ENCODE measurements at regions not wholly inside any gene's neighbourhood (a gene's known extent, or its start where the extent isn't known, plus 50 kb on each side); places are given as distances from the start of the nearest gene placed in this dataset.
A peak's percentile ranks its signal among the peaks of the same experiment; 100 is the strongest.

DNA sequence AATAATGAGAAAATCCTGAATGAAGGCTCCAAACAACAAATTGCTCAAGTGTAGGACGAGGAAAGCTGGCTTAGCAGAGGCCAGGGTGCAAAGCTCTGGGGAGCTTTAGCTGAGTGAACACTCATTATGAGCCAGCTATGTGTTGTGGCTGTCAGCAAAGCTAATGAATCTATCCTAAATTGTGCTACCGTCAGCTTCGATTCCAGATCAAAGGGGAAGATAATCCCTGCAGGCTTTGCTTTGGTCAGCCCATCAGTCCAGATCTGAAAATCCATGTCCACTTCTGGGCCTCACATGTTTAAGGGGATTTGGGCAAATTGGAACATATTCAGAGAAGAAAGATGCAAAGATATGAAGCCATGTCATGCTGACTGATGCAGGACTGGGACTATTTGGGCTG, 180.9 kb upstream of the ZBED5 start:
- DNase-seq = no peak

DNA sequence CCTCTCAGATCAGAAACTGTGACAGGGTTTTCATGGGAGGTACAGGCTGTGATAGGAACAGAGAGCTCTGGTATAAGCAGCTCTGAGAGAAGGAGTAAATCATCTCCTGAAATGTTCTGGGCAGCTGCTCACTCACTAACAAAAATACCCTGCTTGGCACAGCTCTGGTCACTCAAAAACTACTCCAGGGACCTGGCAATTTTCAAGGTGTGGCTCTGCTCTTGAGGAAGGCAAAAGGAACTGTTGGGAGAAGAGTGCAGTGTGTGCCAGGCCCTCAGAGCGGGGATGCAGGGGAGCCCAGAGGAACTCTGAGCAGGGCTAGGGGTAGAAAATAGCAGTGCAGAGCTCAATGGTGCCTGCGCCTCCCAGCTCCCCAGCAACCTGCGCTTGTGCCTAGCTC, 180.5 kb upstream of the ZBED5 start:
- no peak for DNase-seq

DNA sequence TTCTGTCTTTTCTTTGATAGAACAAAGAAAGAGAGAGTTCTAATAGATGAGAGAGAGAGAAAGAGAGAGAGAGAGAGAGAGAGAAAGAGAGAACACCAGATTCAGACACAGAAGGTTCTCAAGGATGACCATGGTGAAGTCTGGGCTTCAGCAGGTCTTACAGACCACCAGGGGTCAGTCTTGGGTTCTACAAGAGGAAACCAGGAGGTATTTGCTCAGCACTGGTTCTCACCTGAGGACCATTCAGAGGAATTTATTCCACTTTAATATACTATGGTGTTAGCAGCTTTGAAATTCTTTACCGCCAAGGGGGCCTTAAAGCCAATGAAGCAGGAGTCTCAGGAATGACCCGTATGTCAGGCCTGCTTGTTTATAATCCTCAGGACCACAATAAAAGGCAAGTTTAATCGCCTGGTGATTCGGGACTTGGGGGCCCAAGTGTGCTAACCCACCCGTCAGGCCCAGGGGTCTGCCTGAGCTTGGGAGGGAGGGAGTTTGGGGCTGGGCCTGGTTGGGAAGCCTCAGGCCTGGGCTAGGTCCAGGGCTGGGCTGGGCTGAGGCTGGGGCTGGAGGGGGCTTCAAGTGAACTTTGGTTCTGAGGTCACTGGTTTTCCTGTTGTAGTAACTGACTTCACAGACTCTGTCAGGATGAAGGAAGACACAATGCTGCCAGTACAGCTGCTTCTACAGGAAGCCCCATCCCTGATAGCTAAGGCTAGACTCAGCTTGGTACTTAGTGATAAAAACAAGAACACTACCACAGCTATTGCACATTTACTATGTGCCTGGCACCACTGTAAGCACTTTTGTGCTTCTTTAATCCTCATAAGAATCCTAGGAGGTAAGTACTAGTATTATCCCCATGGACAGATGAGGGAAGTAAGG, 179.2 kb upstream of the ZBED5 start:
- DNase-seq = peak; percentile 27

DNA sequence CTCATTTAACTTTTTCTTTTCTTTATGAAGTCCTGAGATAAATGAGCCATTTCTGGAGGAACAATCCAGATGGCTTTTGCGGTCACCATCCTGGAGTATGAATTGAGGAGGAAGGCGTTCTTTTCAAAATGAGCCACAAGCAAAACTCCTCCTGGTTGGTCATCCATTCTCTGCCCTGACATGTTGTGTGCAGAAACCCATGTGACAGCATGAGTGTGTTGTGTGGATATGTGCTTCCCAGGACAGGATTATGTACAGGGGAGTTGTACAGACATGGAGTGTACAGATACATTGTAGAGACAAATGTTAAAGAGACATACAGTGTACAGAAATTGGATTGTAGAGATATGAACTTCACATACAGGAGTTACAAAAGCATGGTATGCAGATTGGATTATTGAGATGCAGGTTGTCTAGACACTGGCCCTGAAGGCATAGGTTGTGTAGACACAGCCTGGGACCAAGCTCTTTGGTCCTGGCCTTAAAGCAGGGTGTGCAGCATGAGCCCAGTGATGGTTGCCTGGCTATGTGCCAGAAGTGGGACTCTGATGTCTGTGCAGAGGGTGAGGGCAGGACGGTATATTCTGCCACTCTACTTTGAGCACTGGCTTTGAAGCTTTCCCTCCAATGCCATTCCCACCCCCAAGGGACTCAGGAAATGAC, 178.5 kb upstream of the ZBED5 start:
- DNase-seq = no peak

DNA sequence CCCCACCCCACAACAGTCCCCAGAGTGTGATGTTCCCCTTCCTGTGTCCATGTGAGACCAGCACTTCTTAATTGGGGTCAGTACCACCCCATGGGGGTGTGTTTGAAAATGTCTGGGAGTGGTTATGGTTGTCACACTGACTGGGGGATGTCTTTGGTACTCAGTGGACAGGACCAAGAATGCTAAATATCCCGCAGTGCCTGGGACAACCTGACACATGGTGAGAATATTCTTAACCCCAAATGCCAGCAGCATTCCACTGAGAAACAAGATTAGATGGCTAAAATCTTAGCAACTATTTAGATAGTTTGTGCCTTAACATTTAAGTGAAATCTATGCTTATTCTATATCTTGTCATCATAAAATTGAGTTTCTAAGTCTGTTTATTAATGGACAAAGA, 177.5 kb upstream of the ZBED5 start:
- no peak for DNase-seq

DNA sequence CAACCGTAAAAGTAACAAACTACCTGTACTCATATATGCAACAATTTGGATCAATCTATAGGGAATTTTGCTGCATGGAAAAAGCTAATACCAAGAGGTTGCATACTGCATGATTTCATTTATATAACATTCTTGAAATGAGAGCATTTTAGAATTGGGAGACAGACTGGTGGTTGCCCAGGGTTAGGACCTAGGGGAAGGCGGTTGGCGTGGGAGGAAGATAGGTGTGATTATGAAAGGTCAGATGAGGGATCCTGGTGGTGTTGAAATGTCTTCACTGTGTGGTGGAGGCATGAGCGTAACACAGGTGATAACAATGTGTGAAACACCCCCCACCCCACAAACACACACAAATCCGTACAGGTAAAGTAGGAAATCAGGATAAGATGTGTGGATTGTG, 176.6 kb upstream of the ZBED5 start:
- no peak for DNase-seq

- DNase-seq = no peak
Measured at GRCh38 chr11:11032066-11032465, 174.2 kb upstream of the ZBED5 start.

DNA sequence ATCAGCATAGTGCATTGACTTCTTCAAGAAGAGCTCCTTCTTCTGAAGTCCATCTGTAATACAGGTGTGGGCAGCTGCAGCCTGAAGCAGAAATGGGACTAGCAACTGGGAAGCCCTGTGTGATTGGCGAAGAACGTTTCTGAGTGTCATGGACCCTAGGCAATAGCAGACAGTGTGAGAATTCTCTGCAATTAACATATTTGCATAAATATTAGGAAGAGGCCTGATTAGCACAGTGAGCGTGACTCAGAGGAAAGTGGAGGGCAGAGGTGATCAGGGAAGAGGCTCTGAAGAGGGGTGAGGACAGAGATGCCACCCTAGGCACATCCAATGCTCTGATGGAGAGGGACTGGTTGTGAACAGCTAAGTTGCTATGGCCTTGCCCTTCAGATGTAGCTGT, 171.2 kb upstream of the ZBED5 start:
- no peak for DNase-seq

GRCh38 chr11:11028017-11028692, 170.3 kb upstream of the ZBED5 start:
- DNase-seq = no peak

DNA sequence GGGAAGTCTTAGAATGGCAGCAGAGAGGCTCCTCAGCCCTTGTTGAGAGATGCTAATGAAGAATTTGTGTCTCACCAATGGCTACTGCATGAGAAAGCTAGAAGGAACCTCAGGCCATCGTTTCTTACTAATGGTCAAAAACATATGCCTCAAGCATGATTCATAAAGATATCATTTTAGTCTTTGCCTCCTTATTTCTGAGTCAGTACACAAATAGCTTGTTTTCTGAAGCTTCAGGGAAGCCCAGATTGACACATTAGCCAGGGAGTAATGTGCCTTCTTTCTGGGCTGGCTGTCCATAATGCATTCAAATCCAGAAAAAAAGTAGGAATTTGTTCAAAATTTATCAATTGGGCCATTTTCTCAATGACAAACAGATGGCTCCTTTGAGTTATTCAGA, 169.4 kb upstream of the ZBED5 start:
- no peak for DNase-seq

DNA sequence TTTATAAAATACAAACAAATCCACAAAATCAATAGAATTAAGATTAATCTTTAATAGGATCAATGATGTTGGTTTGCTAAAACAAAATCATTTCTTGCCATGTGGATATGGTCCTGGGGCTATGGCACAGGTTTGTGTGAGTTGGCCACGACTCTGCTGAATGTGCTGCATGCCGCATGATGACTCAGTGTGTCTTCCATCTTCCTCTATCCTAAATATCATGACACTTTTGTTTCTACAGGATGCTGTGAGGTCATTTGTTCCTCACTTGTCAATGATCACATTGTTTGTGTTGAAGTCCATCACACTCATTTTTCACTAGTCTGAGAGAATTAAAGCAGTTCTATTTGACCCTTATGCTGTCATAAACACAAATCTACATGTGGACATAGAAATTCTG, 167.2 kb upstream of the ZBED5 start:
- DNase-seq = no peak

DNA sequence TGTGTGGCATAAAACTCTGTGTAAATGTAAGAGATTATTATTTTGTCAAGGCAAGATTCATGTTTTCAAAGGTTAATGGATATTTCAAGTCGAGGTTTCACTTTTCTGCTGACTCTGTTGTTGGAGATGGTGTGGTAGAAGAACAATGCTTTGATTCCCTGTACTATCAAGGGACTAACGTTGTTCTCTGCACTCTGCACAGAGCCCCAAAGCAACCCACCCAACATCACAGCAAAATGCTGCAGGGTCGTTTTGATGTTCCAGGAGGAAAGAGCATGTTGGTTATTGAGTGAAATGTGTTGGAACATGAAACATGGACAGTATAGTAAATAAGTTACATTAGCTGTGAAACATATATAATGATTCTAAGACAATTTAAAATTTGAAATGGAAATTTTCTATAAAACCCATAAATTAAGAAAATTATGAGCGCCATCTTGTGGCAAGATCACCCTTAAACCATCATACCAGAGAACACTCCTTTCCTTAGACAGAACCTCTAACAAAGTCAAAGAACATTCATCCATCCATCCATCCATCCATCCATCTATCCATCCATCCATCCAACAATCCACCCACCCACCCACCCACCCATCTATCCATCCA, 164.4 kb upstream of the ZBED5 start:
- DNase-seq = no peak

GRCh38 chr11:11021563-11021962, 163.7 kb upstream of the ZBED5 start:
- no peak for DNase-seq

DNA sequence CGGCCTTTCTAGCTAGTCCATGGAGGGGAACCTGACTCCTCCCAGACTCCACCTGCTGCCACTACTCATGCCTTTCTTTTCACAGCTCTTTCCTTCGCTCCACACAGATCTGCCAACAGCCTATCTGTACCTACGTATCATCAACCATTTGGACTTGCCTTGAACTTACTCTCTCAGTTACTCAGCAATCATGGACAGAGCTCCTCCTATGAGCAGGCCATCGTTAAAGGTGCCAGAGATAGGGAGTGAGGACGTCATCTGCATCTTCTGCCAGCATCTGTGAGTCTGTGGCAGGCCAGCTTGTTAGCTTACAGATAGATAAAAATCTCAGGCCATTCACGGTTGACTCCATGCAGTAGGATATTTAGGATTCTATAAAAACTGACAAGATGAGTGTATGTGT, 162.9 kb upstream of the ZBED5 start:
- DNase-seq = no peak

DNA sequence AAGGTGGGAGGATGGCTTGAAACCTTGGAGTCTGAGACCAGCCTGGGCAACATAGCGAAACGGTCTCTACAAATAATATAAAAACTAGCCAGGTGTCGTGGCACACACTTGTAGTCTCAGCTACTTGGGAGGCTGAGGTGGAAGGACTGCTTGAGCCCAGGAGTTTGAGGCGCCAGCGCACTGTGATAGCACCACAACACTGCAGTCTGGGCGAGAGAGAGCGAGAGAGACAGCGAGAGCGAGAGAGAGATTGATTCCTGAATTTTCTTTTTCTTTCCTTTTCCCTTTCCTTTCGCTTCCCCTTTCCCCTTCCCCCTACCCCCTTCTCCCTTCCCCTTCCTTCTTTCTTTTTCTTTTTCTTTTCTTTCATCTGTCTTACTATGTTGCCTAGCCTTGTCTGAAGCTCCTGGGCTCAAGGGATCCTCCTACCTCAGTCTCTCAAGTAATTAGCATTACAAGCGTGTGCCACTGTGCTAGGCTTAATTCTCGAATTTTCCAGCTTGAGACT, 162.4 kb upstream of the ZBED5 start:
- DNase-seq = no peak

GRCh38 chr11:11016943-11017342, 159.1 kb upstream of the ZBED5 start:
- no peak for DNase-seq

DNA sequence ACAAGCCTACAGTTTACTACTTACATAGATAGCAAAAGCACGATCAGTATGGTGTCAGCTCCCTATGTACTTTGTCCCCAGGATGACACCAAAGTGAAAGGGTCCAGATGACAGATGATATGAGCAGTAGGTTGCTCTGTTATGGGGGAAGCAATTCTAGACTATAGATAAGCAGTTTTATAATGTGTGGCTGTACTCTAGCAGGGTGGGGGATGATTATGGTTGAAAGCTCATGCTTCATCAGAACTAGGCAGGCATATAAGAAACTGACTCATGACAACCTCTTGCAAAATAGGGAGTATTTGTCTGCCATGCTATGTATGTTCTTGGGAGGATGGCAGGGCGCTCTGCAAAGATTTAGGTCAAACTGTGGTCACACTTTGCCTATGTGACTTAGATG, 158.2 kb upstream of the ZBED5 start:
- no peak for DNase-seq

DNA sequence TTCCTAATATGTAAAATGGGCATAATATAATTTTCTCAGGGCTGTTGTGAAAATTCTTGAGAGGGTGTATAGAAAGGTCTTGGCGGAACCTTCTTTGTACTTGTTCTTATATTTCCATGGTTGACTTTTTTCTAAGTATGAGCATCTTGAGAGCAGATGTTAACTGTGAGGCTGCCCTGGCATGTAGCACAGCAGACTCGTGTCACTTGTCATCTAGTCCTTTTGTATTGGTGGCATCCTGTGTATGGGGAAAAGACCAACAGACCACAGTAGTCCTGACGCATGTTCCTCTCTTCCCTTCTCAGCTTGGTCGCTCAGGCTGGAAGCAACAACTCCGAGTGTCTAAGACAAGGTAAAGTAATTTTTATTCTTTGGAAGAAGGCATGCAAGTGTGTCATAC, 153.8 kb upstream of the ZBED5 start:
- DNase-seq = no peak

DNA sequence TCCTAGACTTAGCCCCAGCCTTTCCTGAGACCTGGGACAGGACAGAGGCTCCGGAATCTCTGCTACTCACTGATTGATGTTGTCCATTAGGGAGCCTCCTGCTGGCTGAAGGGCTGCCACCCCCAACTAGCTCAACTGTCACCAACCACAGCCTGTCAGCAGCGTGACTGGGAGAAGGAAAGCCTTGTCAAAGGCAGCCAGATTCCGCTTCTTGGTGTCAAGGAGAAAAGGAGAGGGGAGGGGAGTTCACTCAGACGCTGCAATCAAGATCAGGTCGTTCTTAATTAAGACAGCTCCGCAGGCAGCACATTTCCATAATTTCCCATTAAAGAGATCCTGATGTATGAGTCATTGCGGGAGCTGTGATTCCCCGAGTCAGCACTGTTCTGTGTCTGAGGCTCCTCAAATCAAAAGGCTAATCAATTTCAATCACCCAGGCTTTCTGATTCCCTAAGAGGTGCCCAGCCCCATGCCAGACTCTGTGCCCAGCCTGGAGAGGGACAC, 152.8 kb upstream of the ZBED5 start:
- no peak for DNase-seq

- DNase-seq = no peak
Measured at GRCh38 chr11:11009179-11009578, 151.3 kb upstream of the ZBED5 start.

GRCh38 chr11:11004069-11004468, 146.2 kb upstream of the ZBED5 start:
- DNase-seq = no peak

DNA sequence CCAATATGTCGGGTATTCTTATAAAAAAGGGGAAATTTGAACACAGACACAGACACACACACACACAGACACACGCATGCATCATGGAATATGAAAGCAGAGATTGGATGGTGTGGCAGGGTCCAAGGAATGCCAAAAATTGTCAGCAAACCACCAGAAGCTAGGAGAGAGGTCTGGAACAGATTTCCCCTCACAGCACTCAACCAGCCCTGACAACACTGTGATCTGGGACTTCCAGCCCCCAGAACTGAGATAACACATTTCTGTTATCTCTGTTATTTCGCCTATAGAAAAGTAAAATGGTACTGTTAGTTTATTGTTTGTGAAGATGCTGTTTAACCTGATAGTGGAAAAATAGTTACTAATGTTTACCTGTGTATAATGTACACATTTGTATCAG, 145.4 kb upstream of the ZBED5 start:
- no peak for DNase-seq

GRCh38 chr11:11000579-11001283, 142.9 kb upstream of the ZBED5 start:
- DNase-seq = no peak
